Neutrophil (primary cell): ENCODE measurements at regions not wholly inside any gene's neighbourhood (a gene's known extent, or its start where the extent isn't known, plus 50 kb on each side); places are given as distances from the start of the nearest gene placed in this dataset.

Source experiments
- H3K27ac ChIP-seq: fragments of 200-600 bp; sonication (generic); 2 replicates; pipeline ENCODE4 v1.5.1; 2016; ENCODE audit warnings: mild to moderate bottlenecking, moderate library complexity
- H3K27me3 ChIP-seq: fragments of 200-600 bp; sonication (generic); 2 replicates; pipeline ENCODE4 v1.6.0; 2016; ENCODE audit warnings: mild to moderate bottlenecking
- H3K36me3 ChIP-seq: fragments of 200-600 bp; sonication (generic); 2 replicates; pipeline ENCODE4 v1.5.1; 2017
- H3K4me1 ChIP-seq, 2 experiments: fragments of 200-600 bp in 1 of 2; sonication (generic) in 1 of 2; 1 replicate in 1 of 2; 2 replicates in 1 of 2; pipeline versions ENCODE4 v1.5.1 to v1.6.1; 2013 to 2016; ENCODE audit warnings: low read depth in 1 of 2, low read length in 1 of 2, mild to moderate bottlenecking in 1 of 2, moderate library complexity in 1 of 2; ENCODE audit not compliant: control insufficient read depth in 1 of 2, insufficient read depth in 1 of 2
- H3K4me3 ChIP-seq, 2 experiments: fragments of 200-600 bp in 1 of 2; sonication (generic) in 1 of 2; 1 replicate in 1 of 2; 2 replicates in 1 of 2; pipeline ENCODE4 v1.5.1; 2013 to 2016; ENCODE audit warnings: low read depth in 1 of 2, low read length in 1 of 2, mild to moderate bottlenecking in 1 of 2, moderate library complexity in 1 of 2
- H3K9me3 ChIP-seq: fragments of 200-600 bp; sonication (generic); 2 replicates; pipeline ENCODE4 v1.5.1; 2016
- TF ChIP-seq, protein P1 (sequence below): fragments of 200-600 bp; sonication (generic); IDR thresholded peaks from 2 replicates; pipeline ENCODE4 v1.5.1; 2016; ENCODE audit warnings: antibody characterized with exemption

DNA sequence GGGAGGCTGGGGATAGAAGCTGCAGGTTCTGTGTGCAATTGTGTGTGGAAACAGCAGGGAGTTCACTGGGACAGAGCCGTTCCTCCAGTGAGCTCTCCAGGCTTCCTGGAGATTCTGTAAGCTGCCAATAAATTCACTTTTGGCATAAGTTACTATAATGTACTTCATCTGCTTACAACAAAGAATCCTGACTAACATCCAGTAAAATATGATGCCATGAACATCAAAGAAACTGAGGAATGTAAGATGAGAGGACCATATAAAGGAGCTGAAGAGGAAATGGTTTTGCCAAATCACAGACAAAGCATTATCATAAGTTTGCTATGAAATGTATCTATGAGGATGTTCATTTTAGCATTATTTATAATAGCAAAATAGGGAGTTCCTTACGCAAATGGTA lies 175.3 kb downstream of the KCNE4 start:
- Histone ChIP-seq H3K27me3 (no peaks in the 10 kb centered on the region), H3K27ac (no peak overlapping the region), H3K4me1 (no peaks in the 10 kb centered on the region), H3K9me3 (no peaks in the 10 kb centered on the region), H3K36me3 (no peaks in the 10 kb centered on the region), H3K4me3 (no peak overlapping the region)
- TF ChIP-seq, protein P1, sequence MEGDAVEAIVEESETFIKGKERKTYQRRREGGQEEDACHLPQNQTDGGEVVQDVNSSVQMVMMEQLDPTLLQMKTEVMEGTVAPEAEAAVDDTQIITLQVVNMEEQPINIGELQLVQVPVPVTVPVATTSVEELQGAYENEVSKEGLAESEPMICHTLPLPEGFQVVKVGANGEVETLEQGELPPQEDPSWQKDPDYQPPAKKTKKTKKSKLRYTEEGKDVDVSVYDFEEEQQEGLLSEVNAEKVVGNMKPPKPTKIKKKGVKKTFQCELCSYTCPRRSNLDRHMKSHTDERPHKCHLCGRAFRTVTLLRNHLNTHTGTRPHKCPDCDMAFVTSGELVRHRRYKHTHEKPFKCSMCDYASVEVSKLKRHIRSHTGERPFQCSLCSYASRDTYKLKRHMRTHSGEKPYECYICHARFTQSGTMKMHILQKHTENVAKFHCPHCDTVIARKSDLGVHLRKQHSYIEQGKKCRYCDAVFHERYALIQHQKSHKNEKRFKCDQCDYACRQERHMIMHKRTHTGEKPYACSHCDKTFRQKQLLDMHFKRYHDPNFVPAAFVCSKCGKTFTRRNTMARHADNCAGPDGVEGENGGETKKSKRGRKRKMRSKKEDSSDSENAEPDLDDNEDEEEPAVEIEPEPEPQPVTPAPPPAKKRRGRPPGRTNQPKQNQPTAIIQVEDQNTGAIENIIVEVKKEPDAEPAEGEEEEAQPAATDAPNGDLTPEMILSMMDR: no peak

DNA sequence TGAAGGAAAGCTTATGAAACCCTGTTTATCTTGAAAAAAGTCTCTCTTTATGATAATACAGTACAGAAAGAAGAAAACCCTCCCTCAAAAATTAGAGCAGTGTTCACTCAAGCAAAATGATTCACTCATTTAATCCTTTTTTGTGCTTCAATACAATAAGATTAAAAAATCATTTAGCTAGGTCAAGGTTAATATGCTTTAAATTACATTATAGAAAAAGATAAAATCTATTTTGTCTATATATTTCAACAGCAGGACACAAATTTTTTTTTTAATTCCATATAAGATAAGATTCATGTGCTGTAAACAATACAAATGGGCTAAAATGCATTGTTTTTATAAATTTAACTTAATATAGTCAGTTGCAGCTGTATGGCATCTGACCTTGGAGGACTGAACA lies 176.9 kb downstream of the KCNE4 start:
- no peaks in the 10 kb centered on the region for H3K9me3 ChIP-seq
- H3K4me3 ChIP-seq: no peak overlapping the region
- H3K27me3 ChIP-seq: no peaks in the 10 kb centered on the region
- H3K36me3 ChIP-seq: no peaks in the 10 kb centered on the region
- H3K4me1 ChIP-seq: no peaks in the 10 kb centered on the region
- no peak overlapping the region for H3K27ac ChIP-seq
- TF ChIP-seq, protein P1: no peak

DNA sequence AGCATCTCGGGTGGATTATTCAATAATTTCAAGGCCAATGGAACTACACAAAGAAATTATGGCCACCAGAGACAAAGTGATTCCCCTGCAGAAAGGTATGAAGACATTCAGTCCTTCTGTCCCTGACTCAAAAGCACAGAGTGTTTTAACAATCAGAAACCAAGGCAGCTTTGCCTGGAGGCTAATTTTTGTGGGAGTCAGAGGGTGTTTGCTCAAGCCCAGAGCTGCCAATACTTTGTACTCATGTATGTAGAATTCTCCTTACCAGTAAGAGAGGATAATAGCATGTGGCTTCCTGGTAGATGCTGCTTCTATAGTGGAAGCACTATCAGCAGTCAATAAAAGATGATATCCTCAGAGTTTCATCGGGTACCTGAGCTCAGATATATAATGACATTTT lies 178.4 kb downstream of the KCNE4 start:
- Histone ChIP-seq H3K27ac (no peak overlapping the region), H3K36me3 (no peaks in the 10 kb centered on the region), H3K4me1 (no peaks in the 10 kb centered on the region), H3K9me3 (no peaks in the 10 kb centered on the region), H3K4me3 (no peak overlapping the region), H3K27me3 (no peaks in the 10 kb centered on the region)
- TF ChIP-seq, protein P1: no peak

DNA sequence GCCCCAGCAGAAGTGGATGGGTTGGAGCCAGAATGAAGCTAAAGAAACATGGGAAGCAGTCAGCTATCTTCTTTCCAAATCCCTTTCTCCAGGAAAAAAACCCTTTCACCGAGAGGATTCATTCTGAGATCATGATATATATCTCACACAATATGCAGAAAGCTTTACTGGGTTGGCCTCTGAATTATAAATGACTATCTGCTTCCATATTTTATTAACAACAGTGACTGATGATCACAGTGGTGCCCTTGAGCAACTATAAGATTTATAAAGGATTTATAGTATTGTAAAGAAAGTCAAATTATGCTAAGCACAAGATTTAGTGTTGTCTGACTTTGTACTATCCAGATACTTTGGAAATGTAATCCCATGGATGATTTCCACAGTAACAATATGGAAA lies 180.3 kb downstream of the KCNE4 start:
- Histone ChIP-seq H3K4me3 (no peak overlapping the region), H3K27ac (no peak overlapping the region), H3K9me3 (no peaks in the 10 kb centered on the region), H3K27me3 (no peaks in the 10 kb centered on the region), H3K36me3 (no peaks in the 10 kb centered on the region), H3K4me1 (no peaks in the 10 kb centered on the region)
- TF ChIP-seq, protein P1: no peak

DNA sequence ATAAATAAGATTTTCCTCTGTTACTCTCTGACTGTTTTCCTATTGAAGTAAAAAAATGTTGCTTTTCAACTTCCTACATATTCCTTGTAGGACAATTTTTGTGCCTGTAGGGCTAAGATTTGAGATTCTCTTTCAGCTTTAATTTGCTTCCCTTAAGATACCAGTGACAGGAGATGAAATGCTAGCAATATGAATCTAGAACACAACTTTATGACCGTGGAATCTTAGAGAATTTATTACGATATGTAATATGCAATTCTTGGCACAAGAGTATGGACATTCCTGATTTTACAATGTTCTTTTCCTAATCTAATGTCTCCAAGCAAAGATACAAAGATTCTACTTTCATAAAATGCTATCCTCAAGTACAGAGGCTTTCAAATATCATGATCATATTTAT lies 180.9 kb downstream of the KCNE4 start:
- Histone ChIP-seq H3K4me3 (no peak overlapping the region), H3K4me1 (no peaks in the 10 kb centered on the region), H3K36me3 (no peaks in the 10 kb centered on the region), H3K27ac (no peak overlapping the region), H3K9me3 (no peaks in the 10 kb centered on the region), H3K27me3 (no peaks in the 10 kb centered on the region)
- TF ChIP-seq, protein P1: no peak

DNA sequence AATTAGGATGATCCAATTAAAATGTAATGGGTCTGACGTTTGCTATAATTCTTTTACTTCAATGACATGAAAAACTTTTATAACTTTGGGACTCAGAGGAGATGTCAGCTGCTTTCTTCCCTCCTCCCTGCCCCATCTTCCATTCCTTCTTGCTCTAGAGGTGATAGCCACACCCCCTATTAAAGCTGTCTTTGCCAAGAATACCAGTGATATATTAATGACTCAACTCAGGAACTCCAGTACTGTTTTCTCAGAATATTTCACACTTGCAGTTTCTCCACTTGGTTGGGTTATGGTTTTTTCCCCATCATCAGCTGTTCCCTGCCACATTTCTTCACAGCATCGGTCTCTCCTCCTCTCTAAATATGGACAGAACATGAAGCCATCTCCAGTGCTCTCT lies 184.0 kb downstream of the KCNE4 start:
- Histone ChIP-seq H3K27me3 (no peaks in the 10 kb centered on the region), H3K27ac (no peak overlapping the region), H3K9me3 (no peaks in the 10 kb centered on the region), H3K4me1 (no peaks in the 10 kb centered on the region), H3K36me3 (no peaks in the 10 kb centered on the region), H3K4me3 (no peak overlapping the region)
- TF ChIP-seq, protein P1: no peak
